Fibroblast of lung (primary cell): ENCODE measurements at regions not wholly inside any gene's neighbourhood (a gene's known extent, or its start where the extent isn't known, plus 50 kb on each side); places are given as distances from the start of the nearest gene placed in this dataset.

Experiments
- CTCF ChIP-seq, 2 donors: IDR thresholded peaks in 1 of 2; conservative IDR thresholded peaks in 1 of 2; 1 replicate in 1 of 2; 2 replicates in 1 of 2; pipeline ENCODE4 v1.5.1; 2011 to 2012; ENCODE audit warnings: low read length in 2 of 2, control low read depth in 1 of 2, inconsistent platforms in 1 of 2, low read depth in 1 of 2, mild to moderate bottlenecking in 1 of 2
- EZH2 ChIP-seq: IDR thresholded peaks from 2 replicates; pipeline ENCODE4 v1.5.1; 2012; ENCODE audit warnings: low read length, control low read depth, mild to moderate bottlenecking; ENCODE audit errors: missing control alignments

GRCh38 chr12:87283111-87283510, 746.1 kb downstream of the C12orf50 start:
- TF ChIP-seq EZH2 (no peak), CTCF (conservative IDR thresholded peaks at IDR 0.05 in 1 of 2, IDR thresholded peaks at IDR 0.05 in 1 of 2; ENCODE audit: low read depth in 1 of 2, low read length in 2 of 2) (no peak)
